ENCODE measurements at regions not wholly inside any gene's neighbourhood (a gene's known extent, or its start where the extent isn't known, plus 50 kb on each side); places are given as distances from the start of the nearest gene placed in this dataset.

DNA sequence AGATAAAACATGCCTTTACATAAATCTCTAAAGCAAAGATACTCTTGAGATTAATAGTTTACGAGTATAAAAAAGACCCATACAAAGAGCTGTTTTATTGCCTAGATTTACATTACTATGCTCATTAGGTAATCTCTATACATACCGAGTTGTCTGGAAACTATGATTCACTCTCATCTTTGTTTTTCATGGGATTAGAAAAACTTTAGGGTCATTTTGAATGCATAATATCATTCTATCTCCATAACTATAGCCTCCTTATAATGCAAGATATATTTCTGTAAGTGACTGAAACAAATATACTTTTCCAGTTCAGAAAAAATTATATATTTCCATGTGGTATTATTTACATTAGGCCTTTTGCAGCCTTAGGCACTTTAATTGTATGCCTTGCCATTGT lies 1088.7 kb upstream of the ARRDC3 start:
- TF ChIP-seq CTCF (IDR thresholded peaks at IDR 0.05; ENCODE audit: low read depth, low read length, poor library complexity, severe bottlenecking) (no peak), EZH2phosphoT487 (IDR thresholded peaks at IDR 0.05; ENCODE audit: borderline replicate concordance, low read length) (no peak)

Data from DOHH2 (cell line).